ENCODE measurements at regions not wholly inside any gene's neighbourhood (a gene's known extent, or its start where the extent isn't known, plus 50 kb on each side); places are given as distances from the start of the nearest gene placed in this dataset.

GRCh38 chr2:508121-508520 lies 169.1 kb downstream of the TMEM18 start:
- no peak for DNase-seq

GRCh38 chr2:506866-507265 lies 170.3 kb downstream of the TMEM18 start:
- DNase-seq = no peak

- no peak for DNase-seq
Measured at GRCh38 chr2:506451-506850, 170.8 kb downstream of the TMEM18 start.

- no peak for DNase-seq
Measured at GRCh38 chr2:505941-506340, 171.3 kb downstream of the TMEM18 start.

- DNase-seq = no peak
Measured at GRCh38 chr2:503288-503999, 173.8 kb downstream of the TMEM18 start.

- DNase-seq = no peak
Measured at GRCh38 chr2:502831-503230, 174.4 kb downstream of the TMEM18 start.

GRCh38 chr2:501667-502066 lies 175.5 kb downstream of the TMEM18 start:
- DNase-seq = no peak

- no peak for DNase-seq
Measured at GRCh38 chr2:501130-501529, 176.1 kb downstream of the TMEM18 start.

- DNase-seq = no peak
Measured at GRCh38 chr2:499726-500125, 177.5 kb downstream of the TMEM18 start.

- DNase-seq = no peak
Measured at GRCh38 chr2:498493-499178, 178.6 kb downstream of the TMEM18 start.

- no peak for DNase-seq
Measured at GRCh38 chr2:497770-498492, 179.3 kb downstream of the TMEM18 start.

GRCh38 chr2:496729-497128 lies 180.5 kb downstream of the TMEM18 start:
- DNase-seq = no peak

- DNase-seq = no peak
Measured at GRCh38 chr2:495745-496275, 181.4 kb downstream of the TMEM18 start.

GRCh38 chr2:494853-495252 lies 182.4 kb downstream of the TMEM18 start:
- no peak for DNase-seq

GRCh38 chr2:493228-493627 lies 184.0 kb downstream of the TMEM18 start:
- DNase-seq = no peak

- DNase-seq = no peak
Measured at GRCh38 chr2:492178-492577, 185.0 kb downstream of the TMEM18 start.

- no peak for DNase-seq
Measured at GRCh38 chr2:489838-490237, 187.4 kb downstream of the TMEM18 start.

- DNase-seq = no peak
Measured at GRCh38 chr2:489084-489483, 188.1 kb downstream of the TMEM18 start.

GRCh38 chr2:487186-488079 lies 189.8 kb downstream of the TMEM18 start:
- no peak for DNase-seq

- DNase-seq = no peak
Measured at GRCh38 chr2:486371-486770, 190.8 kb downstream of the TMEM18 start.

GRCh38 chr2:481388-481787 lies 193.5 kb upstream of the ALKAL2 start:
- no peak for DNase-seq

GRCh38 chr2:479490-480176 lies 191.7 kb upstream of the ALKAL2 start:
- DNase-seq = no peak
